ENCODE measurements at regions not wholly inside any gene's neighbourhood (a gene's known extent, or its start where the extent isn't known, plus 50 kb on each side); places are given as distances from the start of the nearest gene placed in this dataset.

DNA sequence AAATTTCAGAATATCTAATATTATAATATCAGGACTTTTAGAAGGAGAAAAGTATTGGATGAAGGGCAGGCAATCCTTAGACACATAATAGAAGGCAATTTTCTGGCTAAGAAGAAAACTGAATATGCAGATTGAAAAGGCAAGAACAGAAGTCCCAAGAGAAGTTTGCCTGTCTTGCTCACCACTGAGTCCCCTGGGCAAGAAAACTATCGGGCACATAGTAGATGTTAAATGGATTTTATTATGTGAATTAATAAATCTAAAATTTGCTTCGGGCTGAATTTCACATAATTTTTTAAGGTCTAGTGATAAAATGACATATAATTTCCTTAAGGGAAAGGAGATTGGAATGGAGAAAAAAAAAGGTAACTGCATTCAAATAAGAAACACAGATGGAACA is 380.9 kb upstream of the GRM3 start:
- Histone ChIP-seq H3K4me1 (no peaks in the 10 kb centered on the region), H3K27ac (replicated peaks in 1 of 4) (no peak overlapping the region), H3K27me3 (no peaks in the 10 kb centered on the region), H3K36me3 (no peaks in the 10 kb centered on the region), H3K9me3 (no peaks in the 10 kb centered on the region), H3K4me3 (no peak overlapping the region)
- 90% methylated on average over 2 of the region's 2 CpGs for WGBS
- no peak for TF ChIP-seq EP300 (IDR thresholded peaks at IDR 0.05)
- TF ChIP-seq, protein P1, sequence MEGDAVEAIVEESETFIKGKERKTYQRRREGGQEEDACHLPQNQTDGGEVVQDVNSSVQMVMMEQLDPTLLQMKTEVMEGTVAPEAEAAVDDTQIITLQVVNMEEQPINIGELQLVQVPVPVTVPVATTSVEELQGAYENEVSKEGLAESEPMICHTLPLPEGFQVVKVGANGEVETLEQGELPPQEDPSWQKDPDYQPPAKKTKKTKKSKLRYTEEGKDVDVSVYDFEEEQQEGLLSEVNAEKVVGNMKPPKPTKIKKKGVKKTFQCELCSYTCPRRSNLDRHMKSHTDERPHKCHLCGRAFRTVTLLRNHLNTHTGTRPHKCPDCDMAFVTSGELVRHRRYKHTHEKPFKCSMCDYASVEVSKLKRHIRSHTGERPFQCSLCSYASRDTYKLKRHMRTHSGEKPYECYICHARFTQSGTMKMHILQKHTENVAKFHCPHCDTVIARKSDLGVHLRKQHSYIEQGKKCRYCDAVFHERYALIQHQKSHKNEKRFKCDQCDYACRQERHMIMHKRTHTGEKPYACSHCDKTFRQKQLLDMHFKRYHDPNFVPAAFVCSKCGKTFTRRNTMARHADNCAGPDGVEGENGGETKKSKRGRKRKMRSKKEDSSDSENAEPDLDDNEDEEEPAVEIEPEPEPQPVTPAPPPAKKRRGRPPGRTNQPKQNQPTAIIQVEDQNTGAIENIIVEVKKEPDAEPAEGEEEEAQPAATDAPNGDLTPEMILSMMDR (IDR thresholded peaks at IDR 0.05), result no peak
- TF ChIP-seq POLR2A (IDR thresholded peaks at IDR 0.05; ENCODE audit: low read depth), result no peak
- no peak for TF ChIP-seq POLR2AphosphoS5 (IDR thresholded peaks at IDR 0.05)
- DNase-seq (ENCODE audit: extremely low spot score), result no peak
- intact Hi-C loops (cut with DNase I), result no loop called here

- Histone ChIP-seq H3K27me3 (no peaks in the 10 kb centered on the region), H3K27ac (replicated peaks in 1 of 4) (no peak overlapping the region), H3K36me3 (no peaks in the 10 kb centered on the region), H3K9me3 (no peaks in the 10 kb centered on the region), H3K4me3 (no peak overlapping the region), H3K4me1 (no peaks in the 10 kb centered on the region)
- 88% methylated on average over 4 of the region's 4 CpGs for WGBS
- TF ChIP-seq POLR2A (IDR thresholded peaks at IDR 0.05; ENCODE audit: low read depth), result no peak
- no peak for DNase-seq (ENCODE audit: extremely low spot score)
- intact Hi-C loops (cut with DNase I), result no loop called here
Observed at GRCh38 chr7:86257894-86258293, 385.8 kb upstream of the GRM3 start.

GRCh38 chr7:86252406-86252805 is 391.3 kb upstream of the GRM3 start:
- 100% methylated on average over 2 of the region's 2 CpGs for WGBS
- H3K36me3 ChIP-seq, result no peaks in the 10 kb centered on the region
- TF ChIP-seq EP300 (IDR thresholded peaks at IDR 0.05), result no peak
- TF ChIP-seq POLR2A (IDR thresholded peaks at IDR 0.05; ENCODE audit: low read depth), result no peak
- TF ChIP-seq POLR2AphosphoS5 (IDR thresholded peaks at IDR 0.05), result no peak
- TF ChIP-seq, protein P1 (IDR thresholded peaks at IDR 0.05), result no peak
- intact Hi-C loops (cut with DNase I), result no loop called here
- no peaks in the 10 kb centered on the region for H3K4me1 ChIP-seq
- H3K4me3 ChIP-seq, result no peak overlapping the region
- no peaks in the 10 kb centered on the region for H3K27me3 ChIP-seq
- no peak for DNase-seq (ENCODE audit: extremely low spot score)
- peaks cover 0 to 5% (median 0%) of the 10 kb centered on the region in 4 donors for H3K9me3 ChIP-seq
- no peak overlapping the region for H3K27ac ChIP-seq (replicated peaks in 1 of 4)

- no peak for DNase-seq (ENCODE audit: extremely low spot score)
- H3K4me3 ChIP-seq, result no peak overlapping the region
- no peaks in the 10 kb centered on the region for H3K36me3 ChIP-seq
- no peaks in the 10 kb centered on the region for H3K27me3 ChIP-seq
- WGBS, result 35% methylated on average over 1 of the region's 1 CpG
- H3K9me3 ChIP-seq, result peaks cover 0 to 5% (median 0%) of the 10 kb centered on the region in 4 donors
- H3K4me1 ChIP-seq, result no peaks in the 10 kb centered on the region
- intact Hi-C loops (cut with DNase I), result no loop called here
- TF ChIP-seq, protein P1 (IDR thresholded peaks at IDR 0.05), result no peak
- no peak for TF ChIP-seq POLR2AphosphoS5 (IDR thresholded peaks at IDR 0.05)
- TF ChIP-seq EP300 (IDR thresholded peaks at IDR 0.05), result no peak
- no peak for TF ChIP-seq POLR2A (IDR thresholded peaks at IDR 0.05; ENCODE audit: low read depth)
- no peak overlapping the region for H3K27ac ChIP-seq (replicated peaks in 1 of 4)
Observed at GRCh38 chr7:86248977-86249376, 394.7 kb upstream of the GRM3 start.

GRCh38 chr7:86243171-86243570 is 400.5 kb upstream of the GRM3 start:
- TF ChIP-seq POLR2A (IDR thresholded peaks at IDR 0.05; ENCODE audit: low read depth), result no peak
- no peak for TF ChIP-seq POLR2AphosphoS5 (IDR thresholded peaks at IDR 0.05)
- TF ChIP-seq, protein P1 (IDR thresholded peaks at IDR 0.05), result no peak
- no peak for TF ChIP-seq EP300 (IDR thresholded peaks at IDR 0.05)
- WGBS, result 61% methylated on average over 1 of the region's 1 CpG
- intact Hi-C loops (cut with DNase I), result no loop called here
- H3K9me3 ChIP-seq, result no peaks in the 10 kb centered on the region
- DNase-seq (ENCODE audit: extremely low spot score), result no peak
- no peak overlapping the region for H3K4me3 ChIP-seq
- H3K4me1 ChIP-seq, result no peaks in the 10 kb centered on the region
- no peak overlapping the region for H3K27ac ChIP-seq (replicated peaks in 1 of 4)
- H3K27me3 ChIP-seq, result no peaks in the 10 kb centered on the region
- H3K36me3 ChIP-seq, result no peaks in the 10 kb centered on the region

Data from esophagus muscularis mucosa (tissue), 4 donors.